IMR-90 (cell line): ENCODE measurements at regions not wholly inside any gene's neighbourhood (a gene's known extent, or its start where the extent isn't known, plus 50 kb on each side); places are given as distances from the start of the nearest gene placed in this dataset.

ENCODE experiments used
- ATAC-seq: fragments of 200-7000 bp; cut with Tn5 transposase; 2 replicates; pipeline ENCODE4 v1.9.1; 2020; ENCODE audit warnings: low read depth, mild to moderate bottlenecking, moderate library complexity
- BruUV-seq: library from RNA; stranded (reverse); fragments of 400-500 nt; replicated peaks from 2 replicates; lab custom pipeline; 2021; lab: Mats Ljungman, UMichigan
- CTCF ChIA-PET: fragments of 300-600 bp; formaldehyde crosslinking; extraction: SDS; loops from one replicate; lab custom pipeline; 2021; ENCODE audit warnings: antibody characterized with exemption; lab: Yijun Ruan, JAX
- POLR2A ChIA-PET: fragments of 300-600 bp; sonication (Branson Sonifier 250); formaldehyde crosslinking; loops from one replicate; lab custom pipeline; 2022; ENCODE audit warnings: antibody characterized with exemption; ENCODE audit not compliant: unreplicated experiment; lab: Charles Lee
- DNase-seq: peaks from one replicate; pipeline ENCODE4 v3.0.0; 2013
- H2AFZ ChIP-seq: replicated peaks from 2 replicates; pipeline ENCODE3; 2013; ENCODE audit warnings: low read length, mild to moderate bottlenecking; ENCODE audit not compliant: poor library complexity
- H2AK5ac ChIP-seq: 2 replicates; pipeline ENCODE4 v1.6.1; 2013; ENCODE audit warnings: low read depth, low read length, inconsistent platforms
- H2AK9ac ChIP-seq: replicated peaks from 2 replicates; pipeline ENCODE3; 2013; ENCODE audit warnings: mild to moderate bottlenecking, low read depth, low read length, moderate library complexity; ENCODE audit not compliant: poor library complexity
- H2BK120ac ChIP-seq: 2 replicates; pipeline ENCODE4 v1.6.1; 2013; ENCODE audit warnings: low read depth, low read length, inconsistent platforms
- H2BK15ac ChIP-seq: 3 replicates; pipeline ENCODE4 v1.6.1; 2013; ENCODE audit warnings: low read depth, low read length, inconsistent platforms
- H2BK20ac ChIP-seq: 2 replicates; pipeline ENCODE4 v1.6.1; 2013; ENCODE audit warnings: low read depth, mild to moderate bottlenecking, inconsistent platforms, low read length, moderate library complexity
- H2BK5ac ChIP-seq: 2 replicates; pipeline ENCODE4 v1.6.1; 2013; ENCODE audit warnings: mild to moderate bottlenecking, low read depth, low read length, inconsistent platforms; ENCODE audit not compliant: poor library complexity, severe bottlenecking
- H3K14ac ChIP-seq: replicated peaks from 2 replicates; pipeline ENCODE4 v1.6.1; 2013; ENCODE audit warnings: low read depth, low read length, inconsistent platforms
- H3K18ac ChIP-seq: 2 replicates; pipeline ENCODE4 v1.6.1; 2013; ENCODE audit warnings: low read depth, low read length, control low read depth
- H3K23ac ChIP-seq: 2 replicates; pipeline ENCODE4 v1.6.1; 2013; ENCODE audit warnings: low read depth, low read length, inconsistent platforms
- H3K27ac ChIP-seq: 2 replicates; pipeline ENCODE4 v1.5.1; 2013; ENCODE audit warnings: mild to moderate bottlenecking, control low read depth, low read length; ENCODE audit not compliant: insufficient read depth
- H3K27me3 ChIP-seq: 2 replicates; pipeline ENCODE4 v1.6.1; 2013; ENCODE audit warnings: low read length; ENCODE audit not compliant: control insufficient read depth, insufficient read depth
- H3K36me3 ChIP-seq: 2 replicates; pipeline ENCODE4 v1.6.1; 2013; ENCODE audit warnings: low read length, mixed read lengths; ENCODE audit not compliant: control insufficient read depth, insufficient read depth
- H3K4ac ChIP-seq: 2 replicates; pipeline ENCODE4 v1.6.1; 2013; ENCODE audit warnings: low read depth, low read length, inconsistent platforms
- H3K4me1 ChIP-seq: 2 replicates; pipeline ENCODE4 v1.6.1; 2013; ENCODE audit warnings: low read length, mixed read lengths; ENCODE audit not compliant: control insufficient read depth, insufficient read depth
- H3K4me2 ChIP-seq: 2 replicates; pipeline ENCODE4 v1.6.1; 2013; ENCODE audit warnings: low read depth, mild to moderate bottlenecking, control low read depth, low read length, moderate library complexity
- H3K4me3 ChIP-seq: 2 replicates; pipeline ENCODE4 v1.5.1; 2013; ENCODE audit warnings: low read depth, mild to moderate bottlenecking, control low read depth, low read length, moderate library complexity; ENCODE audit not compliant: insufficient read depth
- H3K56ac ChIP-seq: 2 replicates; pipeline ENCODE4 v1.6.1; 2013; ENCODE audit warnings: low read length, inconsistent platforms; ENCODE audit not compliant: insufficient read depth; ENCODE audit errors: extremely low read depth
- H3K79me1 ChIP-seq, 2 experiments: 2 replicates each; pipeline ENCODE4 v1.6.1; 2013; ENCODE audit warnings: low read length in 2 of 2, inconsistent platforms in 1 of 2, low read depth in 1 of 2
- H3K9ac ChIP-seq: 2 replicates; pipeline ENCODE4 v1.6.1; 2013; ENCODE audit warnings: low read depth, low read length, control low read depth
- H3K9me1 ChIP-seq: 2 replicates; pipeline ENCODE4 v1.6.1; 2013; ENCODE audit warnings: low read length, inconsistent platforms; ENCODE audit not compliant: insufficient read depth
- H3K9me3 ChIP-seq: 2 replicates; pipeline ENCODE4 v1.6.1; 2013; ENCODE audit warnings: low read length; ENCODE audit not compliant: control insufficient read depth, insufficient read depth
- H4K20me1 ChIP-seq: 2 replicates; pipeline ENCODE4 v1.6.1; 2013; ENCODE audit warnings: low read length, inconsistent platforms; ENCODE audit not compliant: insufficient read depth
- H4K5ac ChIP-seq: 2 replicates; pipeline ENCODE4 v1.6.1; 2013; ENCODE audit warnings: mild to moderate bottlenecking, low read depth, low read length, control low read depth
- H4K8ac ChIP-seq, 2 experiments: 2 replicates each; pipeline ENCODE4 v1.6.1; 2013; ENCODE audit warnings: low read depth in 2 of 2, low read length in 2 of 2, control low read depth in 1 of 2, inconsistent platforms in 1 of 2
- H4K91ac ChIP-seq: 2 replicates; pipeline ENCODE4 v1.6.1; 2013; ENCODE audit warnings: low read depth, low read length, inconsistent platforms; ENCODE audit not compliant: insufficient read depth
- CEBPB ChIP-seq: IDR thresholded peaks from 2 replicates; pipeline ENCODE4 v1.6.1; 2012; ENCODE audit warnings: low read depth, low read length, improper control_type of control experiment
- CHD1 ChIP-seq: IDR thresholded peaks from 2 replicates; pipeline ENCODE4 v1.6.1; 2012; ENCODE audit warnings: low read depth, low read length, improper control_type of control experiment
- MAFK ChIP-seq: IDR thresholded peaks from 2 replicates; pipeline ENCODE4 v1.6.1; 2012; ENCODE audit warnings: low read depth, low read length, improper control_type of control experiment
- NFE2L2 ChIP-seq: fragments of 150-350 bp; IDR thresholded peaks from 2 replicates; pipeline ENCODE4 v1.6.1; 2016; ENCODE audit warnings: low read depth, mild to moderate bottlenecking, low read length
- RAD21 ChIP-seq: IDR thresholded peaks from 2 replicates; pipeline ENCODE4 v1.6.1; 2012; ENCODE audit warnings: low read length, improper control_type of control experiment
- RFX5 ChIP-seq: IDR thresholded peaks from 2 replicates; pipeline ENCODE4 v1.8.0; 2012; ENCODE audit warnings: low read depth, mild to moderate bottlenecking, low read length, moderate library complexity
- SMC3 ChIP-seq: fragments of 150-350 bp; IDR thresholded peaks from 2 replicates; pipeline ENCODE4 v1.6.1; 2016; ENCODE audit warnings: low read depth, mild to moderate bottlenecking, antibody characterized with exemption, low read length, moderate library complexity
- WGBS, 2 experiments: methylation state at CpG; one replicate each; pipeline versions ENCODE4 v1.1.5 to v1.1.7; 2013; ENCODE audit warnings: missing lambda C conversion rate in 2 of 2; ENCODE audit not compliant: insufficient read length in 1 of 2; ENCODE audit errors: extremely low coverage in 2 of 2; 5-methylcytosine and 5-hydroxymethylcytosine counted together
- dilution Hi-C: fragments of 300-500 bp; cut with HindIII; formaldehyde crosslinking; loops from one replicate; pipeline ENCODE4 v1.14.3; 2018; ENCODE audit warnings: low sequenced_read_pairs; ENCODE audit not compliant: unreplicated experiment
- in situ Hi-C: fragments of 300-500 bp; cut with MboI; formaldehyde crosslinking; loops from 3 replicates; pipeline ENCODE4 v1.14.3; 2019; ENCODE audit warnings: low sequenced_read_pairs, inconsistent platforms, mixed read lengths
- intact Hi-C: fragments of 100-400 bp; cut with micrococcal nuclease; formaldehyde crosslinking; loops from 2 replicates; pipeline ENCODE4 v1.10.0; 2022
- TF ChIP-seq, protein P1 (sequence below): fragments of 150-350 bp; IDR thresholded peaks from 2 replicates; pipeline ENCODE4 v1.6.1; 2016; ENCODE audit warnings: low read depth, mild to moderate bottlenecking, low read length, moderate library complexity, borderline replicate concordance

GRCh38 chr14:83827383-83827782 lies 1702.6 kb upstream of the FLRT2 start:
- no peaks in the 10 kb centered on the region for H3K79me1 ChIP-seq
- no peak overlapping the region for H3K23ac ChIP-seq
- no peak overlapping the region for H3K9ac ChIP-seq
- H2BK15ac ChIP-seq = no peak overlapping the region
- no peak overlapping the region for H2BK20ac ChIP-seq
- intact Hi-C loops = no loop called here
- no peaks in the 10 kb centered on the region for H3K9me1 ChIP-seq
- no peak for TF ChIP-seq MAFK
- no peak for TF ChIP-seq SMC3
- TF ChIP-seq CHD1 = no peak
- no peak for TF ChIP-seq CEBPB
- TF ChIP-seq, protein P1, sequence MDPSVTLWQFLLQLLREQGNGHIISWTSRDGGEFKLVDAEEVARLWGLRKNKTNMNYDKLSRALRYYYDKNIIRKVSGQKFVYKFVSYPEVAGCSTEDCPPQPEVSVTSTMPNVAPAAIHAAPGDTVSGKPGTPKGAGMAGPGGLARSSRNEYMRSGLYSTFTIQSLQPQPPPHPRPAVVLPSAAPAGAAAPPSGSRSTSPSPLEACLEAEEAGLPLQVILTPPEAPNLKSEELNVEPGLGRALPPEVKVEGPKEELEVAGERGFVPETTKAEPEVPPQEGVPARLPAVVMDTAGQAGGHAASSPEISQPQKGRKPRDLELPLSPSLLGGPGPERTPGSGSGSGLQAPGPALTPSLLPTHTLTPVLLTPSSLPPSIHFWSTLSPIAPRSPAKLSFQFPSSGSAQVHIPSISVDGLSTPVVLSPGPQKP = no peak
- no peak for TF ChIP-seq RAD21
- no peak for TF ChIP-seq RFX5
- no peak for TF ChIP-seq NFE2L2
- H3K56ac ChIP-seq = no peak overlapping the region
- no peaks in the 10 kb centered on the region for H3K9me3 ChIP-seq
- peaks cover 2% of the 10 kb centered on the region for H3K4me1 ChIP-seq
- no CpG with 5 or more reads among the region's 3 CpGs for WGBS, 2 experiments
- no peak overlapping the region for H2AK9ac ChIP-seq
- H3K4ac ChIP-seq = no peak overlapping the region
- BruUV-seq = no TSS peak
- ChIA-PET CTCF (no interaction called here), POLR2A (no interaction called here)
- H4K5ac ChIP-seq = no peak overlapping the region
- H3K4me2 ChIP-seq = no peak overlapping the region; the same call in 1 of the 2 replicates
- no peak overlapping the region for H3K4me3 ChIP-seq
- no peak overlapping the region for H3K14ac ChIP-seq
- dilution Hi-C loops = no loop called here
- no peak overlapping the region for H2AFZ ChIP-seq
- in situ Hi-C loops = no loop called here
- no peaks in the 10 kb centered on the region for H3K36me3 ChIP-seq
- no peak for ATAC-seq
- H2BK5ac ChIP-seq = no peak overlapping the region
- no peak overlapping the region for H3K18ac ChIP-seq
- no peaks in the 10 kb centered on the region for H3K27me3 ChIP-seq
- no peak overlapping the region for H4K8ac ChIP-seq
- H2AK5ac ChIP-seq = no peak overlapping the region
- H3K27ac ChIP-seq = no peak overlapping the region
- H4K91ac ChIP-seq = no peak overlapping the region
- peak; percentile 11 for DNase-seq
- H2BK120ac ChIP-seq = no peak overlapping the region
- H4K20me1 ChIP-seq = no peaks in the 10 kb centered on the region
